Astrocyte (in vitro differentiated cells and primary cell): ENCODE measurements at regions not wholly inside any gene's neighbourhood (a gene's known extent, or its start where the extent isn't known, plus 50 kb on each side); places are given as distances from the start of the nearest gene placed in this dataset.

ENCODE experiments used
- DNase-seq: peaks from one replicate; pipeline ENCODE4 v3.0.0-alpha.2; 2010; ENCODE audit warnings: low read depth
- FAIRE-seq: peaks from 2 replicates; lab custom pipeline; 2011; peaks lifted over from hg19 to GRCh38; lab: Jason Lieb, UNC
- H2AFZ ChIP-seq: 2 replicates; pipeline ENCODE4 v1.6.0; 2012; ENCODE audit warnings: low read depth, low read length, inconsistent platforms
- H3K27ac ChIP-seq: 2 replicates; pipeline ENCODE4 v1.5.1; 2011; ENCODE audit warnings: low read depth, low read length, inconsistent platforms
- H3K27me3 ChIP-seq: 2 replicates; pipeline ENCODE4 v1.6.0; 2011; ENCODE audit warnings: low read length, inconsistent platforms; ENCODE audit not compliant: insufficient read depth
- H3K36me3 ChIP-seq: 2 replicates; pipeline ENCODE4 v1.5.1; 2011; ENCODE audit warnings: low read length, inconsistent platforms; ENCODE audit not compliant: insufficient read depth
- H3K4me1 ChIP-seq: 2 replicates; pipeline ENCODE4 v1.5.1; 2011; ENCODE audit warnings: low read length, inconsistent platforms; ENCODE audit not compliant: insufficient read depth
- H3K4me2 ChIP-seq: 2 replicates; pipeline ENCODE4 v1.6.0; 2012; ENCODE audit warnings: low read length, inconsistent platforms
- H3K4me3 ChIP-seq: 2 replicates; pipeline ENCODE4 v1.5.1; 2011; ENCODE audit warnings: low read depth, mild to moderate bottlenecking, low read length, inconsistent platforms; ENCODE audit not compliant: insufficient read depth
- H3K79me2 ChIP-seq: 2 replicates; pipeline ENCODE4 v1.6.0; 2012; ENCODE audit warnings: mild to moderate bottlenecking, low read length, inconsistent platforms; ENCODE audit not compliant: insufficient read depth
- H3K9ac ChIP-seq: 2 replicates; pipeline ENCODE4 v1.6.0; 2012; ENCODE audit warnings: mild to moderate bottlenecking, low read length, inconsistent platforms
- H3K9me3 ChIP-seq: 2 replicates; pipeline ENCODE4 v1.5.1; 2012; ENCODE audit warnings: low read depth, mild to moderate bottlenecking, low read length, inconsistent platforms; ENCODE audit not compliant: insufficient read depth
- H4K20me1 ChIP-seq: 2 replicates; pipeline ENCODE4 v1.6.0; 2012; ENCODE audit warnings: low read length, inconsistent platforms; ENCODE audit not compliant: insufficient read depth
- H3K27ac Mint-ChIP-seq: one replicate; pipeline ENCODE4 v1.8.0; 2021; ENCODE audit warnings: mild to moderate bottlenecking, mixed read lengths; ENCODE audit not compliant: unreplicated experiment
- H3K27me3 Mint-ChIP-seq: one replicate; pipeline ENCODE4 v1.8.0; 2021; ENCODE audit warnings: low read depth, mixed read lengths; ENCODE audit not compliant: unreplicated experiment
- H3K36me3 Mint-ChIP-seq: one replicate; pipeline ENCODE4 v1.8.0; 2021; ENCODE audit warnings: low read depth, mixed read lengths; ENCODE audit not compliant: unreplicated experiment
- H3K4me1 Mint-ChIP-seq: one replicate; pipeline ENCODE4 v1.8.0; 2021; ENCODE audit warnings: low read depth, mixed read lengths; ENCODE audit not compliant: unreplicated experiment
- H3K4me3 Mint-ChIP-seq: one replicate; pipeline ENCODE4 v1.8.0; 2021; ENCODE audit warnings: mild to moderate bottlenecking, moderate library complexity, mixed read lengths; ENCODE audit not compliant: unreplicated experiment
- H3K9me3 Mint-ChIP-seq: one replicate; pipeline ENCODE4 v1.8.0; 2021; ENCODE audit warnings: mild to moderate bottlenecking, mixed read lengths; ENCODE audit not compliant: unreplicated experiment
- CTCF ChIP-seq: IDR thresholded peaks from 2 replicates; pipeline ENCODE4 v1.5.1; 2011; ENCODE audit warnings: low read depth, mild to moderate bottlenecking, inconsistent platforms, low read length, moderate library complexity; ENCODE audit not compliant: insufficient read depth
- EZH2 ChIP-seq: IDR thresholded peaks from 2 replicates; pipeline ENCODE4 v1.6.1; 2012; ENCODE audit warnings: mild to moderate bottlenecking, low read length, inconsistent platforms; ENCODE audit not compliant: insufficient read depth

DNA sequence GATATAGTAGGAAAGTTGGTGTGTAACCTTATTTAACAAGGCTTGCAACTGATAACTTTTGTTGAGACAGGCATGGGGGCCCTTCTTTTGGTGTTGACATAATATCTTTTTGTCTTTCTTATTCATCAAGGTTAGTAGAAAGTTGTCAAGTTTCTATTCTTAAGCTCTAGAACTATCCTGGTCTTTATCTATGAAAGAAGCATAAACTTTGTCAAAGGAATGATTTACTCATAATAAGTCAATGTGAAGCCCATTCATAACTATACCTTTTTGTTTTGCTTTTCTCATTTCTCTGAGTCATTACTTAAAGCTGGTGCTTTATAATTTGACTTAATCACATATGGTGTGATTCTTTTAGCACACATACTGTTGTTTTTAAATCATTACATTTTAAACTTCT is 312.4 kb downstream of the UTRN start:
- no peak for DNase-seq
- Mint-ChIP-seq H3K4me3 (no peak overlapping the region), H3K36me3 (peaks cover 6% of the 10 kb centered on the region), H3K9me3 (peaks cover 2% of the 10 kb centered on the region), H3K27ac (no peak overlapping the region), H3K27me3 (no peaks in the 10 kb centered on the region), H3K4me1 (no peaks in the 10 kb centered on the region)
- Histone ChIP-seq H3K4me1 (no peaks in the 10 kb centered on the region), H3K36me3 (no peaks in the 10 kb centered on the region), H4K20me1 (no peaks in the 10 kb centered on the region), H3K4me2 (no peak overlapping the region), H3K9me3 (peaks cover 3% of the 10 kb centered on the region), H2AFZ (no peak overlapping the region), H3K27me3 (no peaks in the 10 kb centered on the region), H3K9ac (no peak overlapping the region), H3K79me2 (no peaks in the 10 kb centered on the region), H3K4me3 (no peak overlapping the region), H3K27ac (no peak overlapping the region)
- TF ChIP-seq EZH2, result no peak
- peak; percentile 49 for FAIRE-seq

DNA sequence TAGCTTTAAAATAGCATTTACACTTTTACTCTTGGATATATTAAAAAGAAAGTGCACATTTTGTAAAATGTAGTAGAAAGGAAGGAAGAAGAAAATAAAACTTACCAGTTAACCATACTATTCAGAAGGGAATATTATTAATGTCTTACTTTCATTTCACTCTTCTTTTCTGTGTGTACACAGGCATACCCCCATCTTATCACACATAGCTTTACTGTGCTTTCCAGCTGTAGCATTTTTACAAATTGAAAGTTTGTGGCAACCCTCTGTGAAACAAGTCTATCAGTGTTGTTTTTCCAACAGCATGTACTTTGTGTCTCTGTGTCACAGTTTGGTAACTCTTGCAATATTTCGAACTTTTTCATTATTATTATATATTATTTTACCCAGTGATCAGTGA is 314.5 kb downstream of the UTRN start:
- no peak overlapping the region for H3K9ac ChIP-seq
- H3K9me3 Mint-ChIP-seq, result peaks cover 2% of the 10 kb centered on the region

GRCh38 chr6:144601221-144601620 is 316.1 kb downstream of the UTRN start:
- DNase-seq (peak; percentile 81), FAIRE-seq (no peak)
- no peak overlapping the region for H3K4me3 ChIP-seq

More for the DNA sequence above, 314.5 kb downstream of the UTRN start:
- Histone ChIP-seq H3K27ac (no peak overlapping the region), H4K20me1 (no peaks in the 10 kb centered on the region), H2AFZ (no peak overlapping the region), H3K4me1 (no peaks in the 10 kb centered on the region), H3K27me3 (no peaks in the 10 kb centered on the region), H3K4me2 (no peak overlapping the region), H3K4me3 (no peak overlapping the region), H3K9me3 (peaks cover 3% of the 10 kb centered on the region), H3K79me2 (no peaks in the 10 kb centered on the region), H3K36me3 (no peaks in the 10 kb centered on the region)
- DNase-seq, result no peak
- FAIRE-seq, result no peak
- Mint-ChIP-seq H3K4me3 (no peak overlapping the region), H3K27me3 (no peaks in the 10 kb centered on the region), H3K27ac (no peak overlapping the region), H3K36me3 (peaks cover 6% of the 10 kb centered on the region), H3K4me1 (no peaks in the 10 kb centered on the region)
- TF ChIP-seq CTCF, result no peak
- TF ChIP-seq EZH2, result no peak

More at GRCh38 chr6:144601221-144601620, 316.1 kb downstream of the UTRN start:
- Mint-ChIP-seq H3K4me3 (no peak overlapping the region), H3K4me1 (no peaks in the 10 kb centered on the region), H3K27me3 (no peaks in the 10 kb centered on the region), H3K36me3 (peaks cover 6% of the 10 kb centered on the region), H3K27ac (no peak overlapping the region), H3K9me3 (peaks cover 2% of the 10 kb centered on the region)
- TF ChIP-seq CTCF, result no peak
- no peak for TF ChIP-seq EZH2
- no peaks in the 10 kb centered on the region for H3K79me2 ChIP-seq
- no peaks in the 10 kb centered on the region for H3K4me1 ChIP-seq
- no peaks in the 10 kb centered on the region for H3K36me3 ChIP-seq
- no peak overlapping the region for H2AFZ ChIP-seq
- no peaks in the 10 kb centered on the region for H3K27me3 ChIP-seq
- no peak overlapping the region for H3K27ac ChIP-seq
- peaks cover 3% of the 10 kb centered on the region for H3K9me3 ChIP-seq
- H3K4me2 ChIP-seq, result no peak overlapping the region
- no peaks in the 10 kb centered on the region for H4K20me1 ChIP-seq
- no peak overlapping the region for H3K9ac ChIP-seq
